Nucleus accumbens (tissue), 56 donors: ENCODE measurements at regions not wholly inside any gene's neighbourhood (a gene's known extent, or its start where the extent isn't known, plus 50 kb on each side); places are given as distances from the start of the nearest gene placed in this dataset.
A peak's percentile ranks its signal among the peaks of the same experiment; 100 is the strongest.
"Not testable (repeated sequence)": the region's sequence is repeated elsewhere in the genome, so short reads cannot be mapped to it uniquely, and the experiment has no call there.

ENCODE experiments used
- DNase-seq, 56 donors: peaks; one replicate each; lab custom pipeline; 2025; lab: John Stamatoyannopoulos, UW

DNA sequence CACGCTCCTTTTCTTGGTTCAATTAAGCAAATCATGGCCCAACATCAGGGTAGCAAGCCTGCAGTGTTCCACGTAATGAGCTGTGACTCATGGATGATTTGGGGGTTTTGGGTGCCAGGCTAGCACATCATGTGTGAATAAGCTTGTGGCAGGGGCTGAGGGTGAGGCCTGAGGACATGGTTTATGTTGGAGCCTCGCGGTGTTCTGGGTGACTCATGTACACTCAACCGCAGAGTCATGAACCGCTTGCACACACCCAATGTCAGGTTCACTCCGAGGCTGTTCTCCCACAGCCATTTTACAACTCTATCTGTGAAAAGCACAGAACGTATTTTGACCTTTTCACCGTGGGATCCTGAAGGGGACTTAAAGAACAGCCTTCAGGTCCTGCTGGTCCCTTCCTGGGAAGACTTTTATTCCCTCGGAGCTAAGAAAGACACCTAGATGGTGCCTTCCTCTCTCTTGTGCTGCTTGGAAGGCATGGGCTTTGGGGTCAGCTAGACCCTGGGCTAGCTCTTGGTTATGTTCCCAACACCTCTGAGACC is 139.9 kb upstream of the ZEB2 start:
- DNase-seq = no peak

DNA sequence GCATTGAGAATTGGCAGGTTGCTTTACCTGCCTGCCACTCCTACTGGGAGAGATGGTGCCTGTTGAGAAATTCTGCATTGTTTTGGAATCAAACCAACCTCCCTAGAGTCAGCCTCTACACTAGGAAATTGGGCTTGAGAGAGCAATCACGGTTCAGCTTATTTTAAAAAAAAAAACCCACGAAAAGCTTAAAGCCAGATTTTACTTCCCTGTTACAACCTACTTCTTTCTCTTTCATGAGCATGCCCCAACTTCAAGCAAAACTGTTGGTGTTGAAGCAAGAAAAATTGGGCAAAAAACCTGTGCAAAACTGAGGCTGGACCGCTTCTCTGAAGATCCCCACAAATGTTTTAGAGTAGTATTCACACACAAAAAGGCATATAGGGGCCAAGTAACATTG is 134.6 kb upstream of the ZEB2 start:
- DNase-seq = no peak

DNA sequence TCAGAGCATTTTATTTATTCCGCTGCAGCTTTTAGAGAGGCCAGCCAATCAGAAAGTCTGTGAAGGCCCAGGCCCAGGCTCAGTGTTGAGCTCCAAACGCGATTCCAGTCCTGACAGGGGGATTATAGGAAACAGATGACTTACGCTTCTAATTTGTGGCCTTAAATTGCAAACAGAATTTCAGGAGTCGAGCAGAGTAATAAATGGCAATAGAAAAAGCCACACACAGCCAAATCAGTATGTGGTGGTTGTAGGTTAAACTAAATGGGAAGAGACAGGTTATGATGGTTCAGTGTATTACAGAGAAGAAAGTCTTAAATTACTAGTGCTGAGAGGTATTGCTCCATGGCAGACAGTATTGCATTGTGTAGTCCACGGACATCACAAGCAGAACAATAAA is 131.0 kb upstream of the ZEB2 start:
- no peak for DNase-seq

DNA sequence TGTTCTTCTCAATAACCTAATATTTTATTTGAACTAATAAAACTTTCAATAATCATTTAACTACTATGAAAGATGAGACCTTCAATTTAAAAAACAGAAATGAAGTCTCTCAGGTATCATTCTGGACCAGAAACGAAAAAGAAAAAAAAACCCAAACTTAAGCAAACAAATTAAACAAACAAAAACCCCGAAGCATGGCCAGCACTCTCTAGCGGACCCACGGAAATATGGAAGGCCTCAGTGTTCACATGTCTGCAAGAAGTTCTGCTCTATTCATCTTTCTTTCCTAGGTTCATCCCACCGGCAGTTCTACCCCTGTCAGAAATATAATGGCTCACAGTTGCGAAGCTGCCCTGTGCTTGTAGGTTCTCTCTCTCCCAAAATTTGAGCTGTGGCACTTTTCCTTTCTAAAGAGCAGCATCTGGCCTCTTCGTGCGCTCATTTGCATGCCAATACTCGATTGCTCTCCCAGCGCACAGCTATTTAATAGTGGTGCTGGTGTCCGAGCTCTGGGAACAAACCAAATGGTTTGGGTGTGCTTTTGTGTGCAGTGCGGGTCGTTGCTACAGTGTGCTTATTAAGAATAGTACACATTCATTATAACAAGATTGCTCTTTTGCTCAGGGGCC is 129.0 kb upstream of the ZEB2 start:
- DNase-seq = peak in 25 of 56 donors; percentile 2 to 49 (median 13)

DNA sequence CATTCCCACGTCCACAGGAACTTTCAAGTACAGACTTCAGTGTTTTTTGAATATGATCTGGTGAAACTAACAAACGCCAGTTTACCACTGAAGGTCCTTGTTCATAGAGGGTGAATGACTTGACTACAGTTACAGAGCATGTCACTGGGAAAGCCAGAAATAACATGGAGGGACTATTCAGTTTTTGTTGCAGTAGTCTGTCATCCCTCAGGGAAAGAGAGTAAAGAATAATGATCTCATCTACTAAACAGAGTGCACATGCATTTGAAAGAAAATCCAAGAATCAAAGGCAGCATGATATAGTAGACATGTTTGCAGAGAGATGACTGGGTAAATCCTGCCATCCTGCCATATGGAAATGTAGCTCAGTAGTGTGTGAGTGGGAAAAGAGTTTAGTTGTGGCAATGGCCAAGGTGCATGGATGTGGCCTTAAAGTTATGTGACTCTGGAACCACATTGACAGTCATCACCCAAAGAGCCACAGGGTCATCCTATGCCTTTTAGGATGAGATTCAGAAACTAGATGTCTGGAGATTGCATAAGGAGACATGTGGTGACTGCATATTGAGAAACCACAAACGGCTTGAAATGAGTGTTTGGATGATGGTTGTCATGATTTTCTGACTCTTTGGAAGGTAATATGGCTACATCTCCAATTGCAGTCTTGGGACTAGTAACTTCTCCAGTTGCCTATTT is 125.3 kb upstream of the ZEB2 start:
- no peak for DNase-seq

DNA sequence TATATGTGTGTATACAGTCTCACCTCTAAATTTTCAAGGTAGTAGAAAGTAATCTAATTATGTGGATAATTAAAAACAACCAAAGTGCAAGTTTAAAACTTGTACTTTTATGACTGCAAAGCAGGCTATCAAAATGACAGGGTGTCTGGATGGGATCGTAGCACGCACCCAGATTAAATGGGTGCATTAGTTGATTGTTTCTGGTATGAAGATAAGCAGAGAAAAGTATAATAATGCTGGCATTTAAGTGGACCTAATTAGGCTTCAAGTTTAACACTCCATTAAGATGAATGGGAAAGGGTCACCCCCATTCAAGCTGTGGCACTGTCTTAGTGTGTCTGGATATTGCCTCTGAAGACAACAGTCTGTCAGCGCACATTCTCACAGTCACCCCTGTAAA is 124.6 kb upstream of the ZEB2 start:
- DNase-seq = no peak

DNA sequence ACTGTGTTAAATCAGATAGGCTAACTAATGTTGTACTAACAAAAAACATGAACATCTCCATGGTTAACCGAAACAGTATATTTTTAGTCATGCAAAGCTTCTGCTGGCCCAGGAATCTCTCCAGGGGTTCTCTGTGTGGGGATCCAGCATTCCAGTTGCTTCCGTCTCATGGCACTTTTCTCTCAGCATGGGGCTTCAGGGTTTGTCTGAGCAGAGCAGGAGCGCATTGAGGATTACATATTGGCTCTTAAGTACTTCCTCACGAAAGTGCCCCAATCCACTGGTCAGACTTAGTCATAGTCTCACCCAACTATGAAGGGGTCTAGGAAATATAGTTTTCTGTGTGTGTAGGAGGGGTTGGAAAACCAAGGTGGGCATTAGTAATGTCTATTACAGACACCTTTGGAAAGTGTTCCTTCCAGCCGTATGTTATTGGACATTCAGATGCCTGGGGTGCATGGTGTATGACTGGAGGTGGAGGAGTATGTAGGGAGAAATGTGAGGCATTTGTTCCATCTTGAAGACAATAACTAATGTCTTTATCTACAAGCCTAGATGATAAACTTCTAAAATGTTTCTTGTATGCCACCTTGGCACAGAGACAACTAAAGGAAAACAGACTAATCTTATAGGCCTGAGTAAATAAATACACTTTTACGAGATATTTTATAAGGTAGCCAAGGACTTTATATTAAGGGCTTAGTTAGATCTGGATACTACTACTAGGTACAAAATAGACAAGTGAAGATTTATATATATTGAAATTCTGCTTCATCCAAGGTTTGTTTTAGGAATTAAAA is 123.8 kb upstream of the ZEB2 start:
- DNase-seq = no peak

DNA sequence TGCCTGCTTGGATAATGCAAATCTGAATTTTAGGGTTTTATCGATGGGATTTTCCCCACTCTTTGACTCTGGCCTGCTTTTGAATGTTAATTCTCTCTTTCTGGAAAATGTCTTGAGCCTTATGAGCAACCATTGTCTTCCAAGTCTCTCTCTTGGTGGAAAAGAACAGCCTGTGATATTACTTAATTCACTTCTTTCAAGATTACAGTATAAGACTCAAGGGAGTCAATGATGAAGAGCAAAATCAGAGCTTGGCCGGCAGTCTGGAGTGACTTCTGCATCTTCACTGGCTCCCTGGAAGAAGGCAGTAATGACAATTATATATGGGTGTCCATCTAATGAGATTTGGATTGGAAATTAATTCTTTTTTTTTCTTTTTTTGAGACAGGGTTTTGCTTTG is 122.9 kb upstream of the ZEB2 start:
- no peak for DNase-seq

DNA sequence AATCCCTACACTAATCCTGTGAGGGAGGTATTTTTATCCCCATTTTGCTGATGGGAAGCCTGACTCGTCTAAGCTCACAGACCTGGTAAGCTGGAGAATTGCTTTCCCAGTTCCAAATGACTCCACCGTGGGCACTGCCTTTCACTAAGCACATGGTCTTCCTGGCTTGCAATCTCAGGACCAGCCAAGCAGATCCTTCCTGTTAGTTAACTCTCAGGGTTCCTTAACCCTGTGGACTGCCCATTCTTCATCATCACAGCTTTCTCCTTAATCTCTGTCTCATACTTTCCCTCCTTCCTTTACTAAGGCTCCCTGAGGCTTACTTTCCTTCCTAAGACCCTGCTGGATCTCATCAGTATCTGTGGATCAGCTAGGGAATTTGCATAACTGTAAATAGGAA is 122.2 kb upstream of the ZEB2 start:
- no peak for DNase-seq

DNA sequence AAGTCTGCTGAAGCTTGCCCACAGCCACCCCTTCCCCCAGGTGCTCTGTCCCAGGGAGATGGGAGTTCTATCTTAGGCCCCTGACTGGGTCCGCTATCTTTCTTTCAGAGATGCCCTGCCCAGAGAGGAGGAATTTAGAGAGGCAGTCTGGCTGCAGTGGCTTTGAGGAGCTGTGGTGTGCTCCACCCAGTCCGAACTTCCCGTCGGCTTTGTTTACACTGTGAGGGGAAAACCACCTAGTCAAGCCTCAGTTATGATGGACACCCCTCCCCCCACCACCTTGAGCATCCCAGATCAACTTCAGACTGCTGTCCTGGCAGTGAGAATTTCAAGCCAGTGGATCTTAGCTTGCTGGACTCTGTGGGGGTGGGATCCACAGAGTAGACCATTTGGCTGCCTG is 118.3 kb upstream of the ZEB2 start:
- not testable (repeated sequence) for DNase-seq

DNA sequence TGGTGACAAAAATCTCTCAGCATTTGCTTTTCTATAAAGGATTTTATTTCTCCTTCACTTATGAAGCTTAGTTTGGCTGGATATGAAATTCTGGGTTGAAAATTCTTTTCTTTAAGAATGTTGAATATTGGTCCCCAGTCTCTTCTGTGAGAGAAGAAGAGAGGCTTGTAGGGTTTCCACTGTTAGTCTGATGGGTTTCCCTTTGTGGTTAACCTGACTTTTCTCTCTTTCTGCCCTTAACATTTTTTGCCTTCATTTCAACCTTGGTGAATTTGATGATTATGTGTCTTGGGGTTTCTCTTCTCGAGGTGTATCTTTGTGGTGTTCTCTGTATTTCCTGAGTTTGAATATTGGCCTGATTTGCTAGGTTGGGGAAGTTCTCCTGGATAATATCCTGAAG is 116.9 kb upstream of the ZEB2 start:
- DNase-seq = not testable (repeated sequence)

DNA sequence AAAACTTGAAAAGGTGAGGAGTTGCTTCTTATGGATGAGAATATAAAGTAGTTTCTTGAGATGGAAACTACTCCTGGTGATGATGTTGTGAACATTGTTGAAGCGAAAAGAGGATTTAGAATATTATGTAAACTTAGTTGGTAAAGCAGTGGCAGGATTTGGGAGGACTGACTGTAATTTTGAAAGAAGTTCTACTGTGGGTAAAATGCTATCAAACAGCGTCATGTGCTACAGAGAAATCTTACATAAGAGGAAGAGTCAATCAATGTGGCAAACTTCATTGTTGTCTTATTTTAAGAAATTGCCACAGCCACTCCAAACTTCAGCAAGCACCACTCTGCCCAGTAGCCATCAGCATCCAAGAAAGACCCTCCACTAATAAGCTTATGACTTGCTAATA is 112.9 kb upstream of the ZEB2 start:
- DNase-seq = no peak

DNA sequence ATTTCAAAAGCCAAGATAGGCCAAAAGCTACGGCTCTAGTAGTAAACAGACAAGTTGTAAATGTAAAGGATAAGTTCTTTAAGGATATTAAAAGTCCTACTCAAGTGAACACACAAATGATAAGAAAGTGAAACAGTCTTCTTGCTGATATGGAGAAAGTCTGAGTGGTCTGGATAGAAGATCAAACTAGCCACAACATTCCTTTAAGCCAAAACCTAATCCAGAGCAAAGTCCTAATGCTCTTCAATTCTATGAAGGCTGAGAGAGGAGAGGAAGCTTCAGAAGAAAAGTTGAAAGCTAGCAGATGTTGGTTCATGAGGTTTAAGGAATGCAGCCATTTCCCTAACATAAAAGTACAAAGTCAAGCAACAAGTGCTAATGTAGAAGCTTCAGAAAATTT is 111.7 kb upstream of the ZEB2 start:
- no peak for DNase-seq

DNA sequence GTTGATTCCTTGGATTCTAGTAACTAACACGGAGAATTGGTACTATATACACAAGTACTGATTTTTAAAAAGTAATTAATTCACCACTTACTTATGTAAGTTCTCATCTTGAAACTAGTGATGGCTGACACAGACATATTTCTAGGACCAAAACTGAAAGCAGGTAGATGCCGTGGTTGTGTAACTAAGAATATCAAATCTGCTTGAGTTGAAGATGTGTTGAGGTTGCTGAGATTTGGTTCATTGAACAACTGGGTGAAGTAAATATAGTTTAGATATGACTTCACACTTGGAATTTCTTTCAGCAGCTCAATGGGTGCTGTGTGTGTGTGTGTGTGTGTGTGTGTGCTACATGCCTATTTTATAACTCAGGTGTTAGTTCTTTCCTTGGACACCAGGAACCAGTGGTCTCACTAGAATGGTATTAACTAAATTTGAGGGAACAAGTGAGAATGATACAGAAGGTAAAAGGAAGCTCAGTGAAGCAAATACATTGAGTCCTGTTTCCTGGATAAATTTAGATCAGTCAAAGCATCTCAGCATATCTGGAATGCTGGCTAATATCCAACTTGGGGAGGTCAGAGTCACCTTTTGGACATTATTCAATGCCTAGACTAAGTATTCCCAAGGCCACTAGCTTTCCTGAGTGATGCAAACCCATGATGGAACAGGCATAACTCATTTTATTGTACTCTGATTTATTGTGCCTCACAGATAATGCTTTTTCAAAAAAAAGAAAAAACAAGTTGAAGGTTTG is 110.7 kb upstream of the ZEB2 start:
- DNase-seq = no peak

DNA sequence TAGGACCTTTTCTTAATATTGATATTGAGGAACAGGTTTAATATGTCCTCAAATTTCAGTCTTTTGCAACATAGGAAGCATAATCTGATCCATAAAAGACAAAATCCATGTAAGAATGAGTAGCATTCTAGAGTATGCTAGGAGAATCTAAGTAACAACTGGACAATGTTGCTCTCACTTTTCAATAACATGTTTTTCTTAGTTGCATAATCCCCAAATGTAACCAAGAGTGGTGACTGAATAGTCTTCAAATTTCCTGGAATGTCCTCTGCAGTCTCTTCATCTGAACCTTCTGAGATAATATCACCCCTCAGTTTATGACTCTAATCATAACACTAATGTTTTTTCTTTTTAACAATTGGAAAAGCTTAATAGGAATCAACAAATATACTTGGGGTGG is 110.0 kb upstream of the ZEB2 start:
- DNase-seq = no peak

DNA sequence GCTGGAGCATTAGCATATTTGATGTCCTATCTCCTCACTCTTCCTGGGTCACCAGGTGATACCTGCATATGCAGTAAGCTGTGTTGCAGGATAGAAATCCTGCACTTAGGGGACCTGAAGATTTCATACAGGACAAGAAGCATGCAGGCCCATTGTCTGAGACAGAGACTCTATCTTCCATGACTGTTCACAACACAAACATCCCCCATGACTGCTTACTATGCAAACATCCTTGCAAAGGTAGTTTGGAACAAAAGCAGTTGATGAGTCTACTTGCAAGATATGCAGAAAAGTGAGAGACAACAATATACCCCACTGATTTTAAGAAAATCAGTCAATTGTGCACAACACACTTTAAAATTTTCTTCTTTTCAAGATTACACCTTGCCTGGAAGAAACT is 108.6 kb upstream of the ZEB2 start:
- DNase-seq = no peak

DNA sequence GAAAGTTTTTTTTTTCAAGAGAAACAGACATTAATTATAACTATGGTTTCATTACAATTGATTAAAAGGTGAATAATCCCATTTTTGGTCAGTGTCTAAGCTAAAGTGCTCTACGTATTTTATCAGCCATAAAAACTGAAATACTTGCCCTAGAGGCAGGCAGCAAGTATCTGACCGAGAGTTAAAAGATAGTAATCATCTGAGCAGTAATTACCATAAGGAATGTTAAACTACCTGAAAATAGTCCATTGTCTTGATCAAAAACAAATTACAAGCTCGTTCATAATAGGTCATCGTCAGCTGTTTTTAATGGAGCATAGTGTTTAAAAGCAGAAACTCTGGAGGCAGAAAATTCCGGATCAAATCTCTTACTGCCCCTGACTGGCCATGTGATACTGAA is 105.7 kb upstream of the ZEB2 start:
- no peak for DNase-seq

DNA sequence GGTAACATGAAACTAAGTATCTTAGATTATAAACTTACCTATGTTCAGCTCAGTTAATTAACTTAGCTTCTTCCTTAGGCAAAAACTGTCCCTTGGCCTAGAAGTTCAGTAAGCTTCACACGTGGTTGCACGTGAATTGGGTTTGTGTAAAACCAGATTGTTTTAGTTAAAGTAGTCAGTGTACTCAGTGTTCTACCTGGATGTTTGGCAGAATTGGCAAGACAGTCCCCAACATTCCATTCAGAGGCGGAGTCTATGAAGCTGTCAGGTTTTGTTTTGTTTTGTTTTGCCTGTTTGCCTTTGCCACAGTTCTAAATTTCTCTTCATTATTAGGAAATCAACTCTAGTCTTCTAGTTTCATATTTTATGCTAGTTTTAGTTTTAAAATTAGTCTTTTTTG is 105.3 kb upstream of the ZEB2 start:
- DNase-seq = no peak

DNA sequence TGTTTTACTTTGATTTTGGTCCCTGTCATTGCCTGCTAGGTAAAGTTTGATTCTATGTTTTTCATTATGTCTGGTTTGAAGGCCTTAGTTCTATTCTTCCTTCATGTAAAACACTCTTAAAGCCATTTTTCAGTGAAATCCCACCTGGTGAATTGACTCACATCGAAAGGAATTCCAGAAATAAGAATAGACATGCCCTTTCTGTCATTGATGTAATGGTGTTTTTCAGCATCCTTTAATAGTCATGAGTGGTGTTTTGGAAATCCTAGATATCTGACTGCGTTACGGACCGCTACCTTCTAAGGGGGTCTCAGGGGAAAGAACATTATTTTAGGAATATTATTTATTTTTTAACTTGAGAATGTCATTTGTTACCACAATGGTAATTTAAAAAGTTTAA is 104.5 kb upstream of the ZEB2 start:
- no peak for DNase-seq

DNA sequence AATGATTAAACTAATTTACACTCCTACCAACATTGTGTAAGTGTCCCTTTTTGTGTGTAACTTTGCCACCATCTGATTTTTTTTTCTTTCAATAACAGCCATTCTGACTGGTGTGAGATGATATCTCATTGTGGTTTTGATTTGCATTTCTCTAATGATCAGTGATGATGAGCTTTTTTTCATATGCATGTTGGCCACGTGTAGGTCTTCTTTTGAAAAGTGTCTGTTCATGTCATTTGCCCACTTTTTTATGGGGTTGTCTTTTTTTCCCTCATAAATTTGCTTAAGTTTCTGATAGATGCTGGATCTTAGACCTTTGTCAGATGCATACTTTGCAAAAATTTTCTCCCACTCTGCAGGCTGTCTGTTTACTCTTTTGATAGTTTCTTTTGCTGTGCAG is 102.5 kb upstream of the ZEB2 start:
- DNase-seq = not testable (repeated sequence)

DNA sequence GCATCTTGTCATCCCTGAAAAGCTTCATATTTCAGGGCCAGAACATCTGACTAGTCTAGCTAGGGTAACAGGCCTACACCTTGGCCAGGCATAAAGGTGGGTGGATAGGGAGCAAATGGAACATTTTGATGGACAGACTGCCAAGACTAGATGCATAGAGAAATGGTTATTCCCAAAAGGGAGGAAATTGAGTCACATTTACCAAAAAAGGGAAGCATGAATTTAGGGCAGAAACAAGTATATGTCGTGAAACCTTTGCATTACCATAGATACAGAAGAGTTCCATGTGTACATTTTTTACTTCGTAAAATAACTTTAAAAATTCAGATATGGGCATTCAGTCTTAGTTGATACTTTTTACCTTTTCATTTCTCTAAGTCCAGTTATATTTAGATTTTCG is 101.3 kb upstream of the ZEB2 start:
- no peak for DNase-seq
